ENCODE measurements at regions not wholly inside any gene's neighbourhood (a gene's known extent, or its start where the extent isn't known, plus 50 kb on each side); places are given as distances from the start of the nearest gene placed in this dataset.

DNA sequence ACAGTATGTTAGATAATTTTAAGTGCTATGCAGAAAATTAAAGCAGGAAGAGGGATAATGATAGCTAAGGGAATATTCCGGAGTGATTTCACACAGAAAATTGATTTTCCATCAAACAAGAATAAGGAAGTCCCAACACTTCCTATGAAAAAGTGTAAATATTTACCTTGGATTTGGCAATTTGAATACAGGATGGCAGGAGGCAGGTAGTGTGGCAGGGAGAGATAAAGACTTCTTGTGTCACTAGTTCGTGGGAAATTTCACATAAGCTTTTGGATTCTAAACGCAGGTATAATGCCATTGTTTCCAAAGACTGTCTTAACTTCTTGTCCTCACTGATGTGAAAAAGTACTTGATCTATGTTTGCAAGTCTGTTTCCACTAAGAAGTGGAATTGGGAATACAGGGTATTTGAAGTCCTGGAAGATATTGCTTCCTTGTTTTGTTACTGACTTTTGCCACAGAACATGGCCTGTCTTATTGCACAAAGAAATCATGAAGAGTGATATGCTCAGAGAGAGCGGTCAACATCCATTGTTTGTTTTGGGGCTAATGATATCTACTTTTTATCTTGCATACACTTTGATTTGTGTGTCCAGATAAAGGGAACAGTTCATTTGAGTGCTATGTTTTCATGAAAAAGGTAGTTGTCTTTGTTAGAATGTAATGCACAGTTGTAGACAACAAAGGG lies 1216.1 kb upstream of the FAM98A start:
- TF ChIP-seq, protein P1, sequence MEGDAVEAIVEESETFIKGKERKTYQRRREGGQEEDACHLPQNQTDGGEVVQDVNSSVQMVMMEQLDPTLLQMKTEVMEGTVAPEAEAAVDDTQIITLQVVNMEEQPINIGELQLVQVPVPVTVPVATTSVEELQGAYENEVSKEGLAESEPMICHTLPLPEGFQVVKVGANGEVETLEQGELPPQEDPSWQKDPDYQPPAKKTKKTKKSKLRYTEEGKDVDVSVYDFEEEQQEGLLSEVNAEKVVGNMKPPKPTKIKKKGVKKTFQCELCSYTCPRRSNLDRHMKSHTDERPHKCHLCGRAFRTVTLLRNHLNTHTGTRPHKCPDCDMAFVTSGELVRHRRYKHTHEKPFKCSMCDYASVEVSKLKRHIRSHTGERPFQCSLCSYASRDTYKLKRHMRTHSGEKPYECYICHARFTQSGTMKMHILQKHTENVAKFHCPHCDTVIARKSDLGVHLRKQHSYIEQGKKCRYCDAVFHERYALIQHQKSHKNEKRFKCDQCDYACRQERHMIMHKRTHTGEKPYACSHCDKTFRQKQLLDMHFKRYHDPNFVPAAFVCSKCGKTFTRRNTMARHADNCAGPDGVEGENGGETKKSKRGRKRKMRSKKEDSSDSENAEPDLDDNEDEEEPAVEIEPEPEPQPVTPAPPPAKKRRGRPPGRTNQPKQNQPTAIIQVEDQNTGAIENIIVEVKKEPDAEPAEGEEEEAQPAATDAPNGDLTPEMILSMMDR (IDR thresholded peaks at IDR 0.05; ENCODE audit: insufficient read depth, low read length, poor library complexity, severe bottlenecking): no peak
- no peak for TF ChIP-seq EZH2phosphoT487 (conservative IDR thresholded peaks at IDR 0.05; ENCODE audit: low read length)

Data from SU-DHL-6 (cell line).